GM23338 (cell line): ENCODE measurements at regions not wholly inside any gene's neighbourhood (a gene's known extent, or its start where the extent isn't known, plus 50 kb on each side); places are given as distances from the start of the nearest gene placed in this dataset.

ENCODE experiments used
- ATAC-seq: fragments of 200-7000 bp; cut with Tn5 transposase; 3 replicates; pipeline ENCODE4 v1.9.1; 2020
- DNase-seq: peaks from one replicate; pipeline ENCODE4 v3.0.0-alpha.2; 2015; ENCODE audit warnings: low spot score
- H2AFZ ChIP-seq: fragments of 200-600 bp; sonication (generic); 2 replicates; pipeline ENCODE4 v1.8.0; 2016; ENCODE audit warnings: antibody characterized with exemption, mild to moderate bottlenecking, moderate library complexity
- H3F3A ChIP-seq: fragments of 200-600 bp; sonication (generic); replicated peaks from 2 replicates; pipeline ENCODE4 v1.8.0; 2017; ENCODE audit warnings: antibody characterized with exemption, mixed run types, low read depth
- H3K27ac ChIP-seq: fragments of 200-600 bp; sonication (generic); 2 replicates; pipeline ENCODE4 v1.6.1; 2016; ENCODE audit warnings: low read depth
- H3K27me3 ChIP-seq: fragments of 200-600 bp; sonication (generic); 2 replicates; pipeline ENCODE4 v1.8.0; 2016; ENCODE audit warnings: mild to moderate bottlenecking, mixed run types, moderate library complexity; ENCODE audit not compliant: insufficient read depth
- H3K36me3 ChIP-seq: fragments of 200-600 bp; sonication (generic); 2 replicates; pipeline ENCODE4 v1.8.0; 2016; ENCODE audit warnings: mild to moderate bottlenecking; ENCODE audit not compliant: insufficient read depth
- H3K4me1 ChIP-seq: fragments of 200-600 bp; sonication (generic); 2 replicates; pipeline ENCODE4 v1.8.0; 2016; ENCODE audit warnings: mild to moderate bottlenecking, moderate library complexity; ENCODE audit not compliant: insufficient read depth
- H3K4me2 ChIP-seq: fragments of 200-600 bp; sonication (generic); 2 replicates; pipeline ENCODE4 v1.7.1; 2017; ENCODE audit warnings: mixed run types
- H3K4me3 ChIP-seq: fragments of 200-600 bp; sonication (generic); 2 replicates; pipeline ENCODE4 v1.6.1; 2016; ENCODE audit warnings: mixed run types
- H3K79me2 ChIP-seq: fragments of 200-600 bp; sonication (generic); replicated peaks from 2 replicates; pipeline ENCODE4 v1.8.0; 2017; ENCODE audit warnings: mild to moderate bottlenecking; ENCODE audit not compliant: insufficient read depth
- H3K9me2 ChIP-seq: fragments of 200-600 bp; sonication (generic); 2 replicates; pipeline ENCODE4 v1.8.0; 2017; ENCODE audit not compliant: insufficient read depth
- H4K20me1 ChIP-seq: fragments of 200-600 bp; sonication (generic); replicated peaks from 2 replicates; pipeline ENCODE4 v1.8.0; 2017; ENCODE audit warnings: mild to moderate bottlenecking; ENCODE audit not compliant: insufficient read depth
- H3K27ac Mint-ChIP-seq: 2 replicates; pipeline ENCODE4 v1.8.0; 2020; ENCODE audit warnings: inconsistent platforms, mild to moderate bottlenecking, moderate library complexity, mixed read lengths
- H3K27me3 Mint-ChIP-seq: 3 replicates; pipeline ENCODE4 v1.8.0; 2022; ENCODE audit warnings: low read depth, mild to moderate bottlenecking, moderate library complexity, mixed read lengths, inconsistent platforms; ENCODE audit not compliant: insufficient read depth, poor library complexity
- H3K36me3 Mint-ChIP-seq: 3 replicates; pipeline ENCODE4 v1.8.0; 2021; ENCODE audit warnings: low read depth, mild to moderate bottlenecking, inconsistent platforms, moderate library complexity, mixed read lengths
- H3K4me1 Mint-ChIP-seq: 3 replicates; pipeline ENCODE4 v1.8.0; 2020; ENCODE audit warnings: mild to moderate bottlenecking, inconsistent platforms, mixed read lengths
- H3K4me3 Mint-ChIP-seq: 3 replicates; pipeline ENCODE4 v1.8.0; 2021; ENCODE audit warnings: moderate library complexity, mild to moderate bottlenecking, inconsistent platforms, mixed read lengths
- H3K9me3 Mint-ChIP-seq: 3 replicates; pipeline ENCODE4 v1.8.0; 2020; ENCODE audit warnings: moderate library complexity, mild to moderate bottlenecking, inconsistent platforms, mixed read lengths
- CTCF ChIP-seq, 2 experiments: fragments of 200-600 bp in 1 of 2; sonication (generic) in 1 of 2; conservative IDR thresholded peaks; 2 replicates each; pipeline versions ENCODE4 v1.5.1 to v1.6.1; 2016 to 2017; ENCODE audit warnings: antibody characterized with exemption in 2 of 2, low read depth in 2 of 2, mild to moderate bottlenecking in 2 of 2, moderate library complexity in 1 of 2
- ETS1 ChIP-seq: IDR thresholded peaks from 2 replicates; pipeline ENCODE4 v1.6.1; 2016; ENCODE audit warnings: antibody characterized with exemption
- EZH2 ChIP-seq: fragments of 200-600 bp; sonication (generic); IDR thresholded peaks from one replicate; pipeline ENCODE4 v1.8.0; 2017; ENCODE audit warnings: antibody characterized with exemption, mild to moderate bottlenecking, low read depth; ENCODE audit not compliant: unreplicated experiment
- JUNB ChIP-seq: IDR thresholded peaks from one replicate; pipeline ENCODE4 v1.6.1; 2016; ENCODE audit warnings: antibody characterized with exemption; ENCODE audit not compliant: unreplicated experiment
- POLR2AphosphoS5 ChIP-seq: IDR thresholded peaks from 2 replicates; pipeline ENCODE4 v1.6.1; 2016; ENCODE audit warnings: antibody characterized with exemption, low read depth
- REST ChIP-seq: IDR thresholded peaks from one replicate; pipeline ENCODE4 v1.6.1; 2018; ENCODE audit warnings: antibody characterized with exemption; ENCODE audit not compliant: unreplicated experiment
- STAT1 ChIP-seq: IDR thresholded peaks from one replicate; pipeline ENCODE4 v1.6.1; 2016; ENCODE audit warnings: antibody characterized with exemption; ENCODE audit not compliant: unreplicated experiment
- ZNF114 ChIP-seq: fragments of 250-450 bp; sonication (Bioruptor Pico); IDR thresholded peaks from 2 replicates; pipeline ENCODE4 v1.5.0; 2020; ENCODE audit warnings: mild to moderate bottlenecking, moderate library complexity
- ZNF331 ChIP-seq: fragments of 250-450 bp; sonication (Bioruptor Pico); IDR thresholded peaks from 2 replicates; pipeline ENCODE4 v1.5.0; 2020; ENCODE audit warnings: low read depth, mild to moderate bottlenecking, moderate library complexity
- ZNF462 ChIP-seq: fragments of 250-450 bp; sonication (Bioruptor Pico); IDR thresholded peaks from 2 replicates; pipeline ENCODE4 v1.5.0; 2020; ENCODE audit warnings: mild to moderate bottlenecking, moderate library complexity

- no peak overlapping the region for H2AFZ ChIP-seq
- no peak overlapping the region for H3K4me3 ChIP-seq
- Mint-ChIP-seq H3K4me1 (no peaks in the 10 kb centered on the region), H3K27me3 (peaks cover 4% of the 10 kb centered on the region), H3K4me3 (no peak overlapping the region), H3K36me3 (no peaks in the 10 kb centered on the region), H3K27ac (no peak overlapping the region), H3K9me3 (no peaks in the 10 kb centered on the region; the same call in 2 of the 3 replicates)
- no peaks in the 10 kb centered on the region for H3K4me1 ChIP-seq
- peak; percentile 3 for DNase-seq
- H3K79me2 ChIP-seq, result no peaks in the 10 kb centered on the region
- no peaks in the 10 kb centered on the region for H3K27me3 ChIP-seq
- H3K36me3 ChIP-seq, result no peaks in the 10 kb centered on the region
- H3K9me2 ChIP-seq, result 0 out of 2 replicates have a peak, but pooled peaks cover 5% of the 10 kb centered on the region
- TF ChIP-seq ETS1 (no peak), JUNB (no peak), ZNF331 (CRISPR knock-in tag) (no peak), ZNF462 (CRISPR knock-in tag) (no peak), ZNF114 (no peak), CTCF (conservative IDR thresholded peaks at IDR 0.05; ENCODE audit: low read depth in 2 of 2) (no peak), POLR2AphosphoS5 (no peak), REST (no peak), STAT1 (no peak), EZH2 (no peak)
- no peak for ATAC-seq
- no peak overlapping the region for H3K4me2 ChIP-seq
- H3K27ac ChIP-seq, result no peak overlapping the region
- no peaks in the 10 kb centered on the region for H4K20me1 ChIP-seq
- no peaks in the 10 kb centered on the region for H3F3A ChIP-seq
These were observed 285.2 kb downstream of the DMRTA1 start for GRCh38 chr9:22731786-22732185.
